B cell (primary cell): ENCODE measurements at regions not wholly inside any gene's neighbourhood (a gene's known extent, or its start where the extent isn't known, plus 50 kb on each side); places are given as distances from the start of the nearest gene placed in this dataset.

Experiments used
- ATAC-seq: fragments of 200-7000 bp; cut with Tn5 transposase; one replicate; pipeline ENCODE4 v1.10.0; 2021; ENCODE audit warnings: low read depth, mild to moderate bottlenecking, moderate number of reproducible peaks, moderate library complexity
- CTCF ChIA-PET: fragments of 350-600 bp; sonication (Branson Sonifier 250); formaldehyde crosslinking; loops from one replicate; lab custom pipeline; 2021; ENCODE audit warnings: antibody characterized with exemption, inconsistent platforms; lab: Charles Lee
- POLR2A ChIA-PET: fragments of 350-600 bp; sonication (Branson Sonifier 250); formaldehyde crosslinking; loops from one replicate; lab custom pipeline; 2021; ENCODE audit warnings: antibody characterized with exemption; lab: Charles Lee
- DNase-seq: peaks from one replicate; pipeline ENCODE4 v3.0.0; 2013
- H2AFZ ChIP-seq: 2 replicates; pipeline ENCODE4 v1.6.1; 2012; ENCODE audit warnings: mild to moderate bottlenecking, low read depth, low read length; ENCODE audit not compliant: insufficient read depth, poor library complexity, severe bottlenecking
- H3K27ac ChIP-seq, 2 donors: 1 replicate in 1 of 2; 2 replicates in 1 of 2; pipeline ENCODE4 v1.5.1; 2012 to 2013; ENCODE audit warnings: low read length in 2 of 2, mild to moderate bottlenecking in 2 of 2, moderate library complexity in 1 of 2
- H3K27me3 ChIP-seq, 4 experiments: fragments of 200-600 bp in 1 of 4; sonication (generic) in 1 of 4; replicated peaks in 1 of 4; 1 replicate in 2 of 4; 2 replicates in 2 of 4; pipeline versions ENCODE4 v1.6.1 to v1.7.0; 2013 to 2016; ENCODE audit warnings: low read length in 3 of 4, mild to moderate bottlenecking in 2 of 4, mixed read lengths in 1 of 4, moderate library complexity in 1 of 4; ENCODE audit not compliant: insufficient read depth in 4 of 4, control insufficient read depth in 3 of 4; ENCODE audit errors: control extremely low read depth in 1 of 4
- H3K36me3 ChIP-seq, 2 experiments: replicated peaks in 1 of 2; 1 replicate in 1 of 2; 2 replicates in 1 of 2; pipeline versions ENCODE4 v1.6.1 to v1.7.1; 2013; ENCODE audit warnings: low read length in 1 of 2; ENCODE audit not compliant: insufficient read depth in 2 of 2, control insufficient read depth in 1 of 2; ENCODE audit errors: control extremely low read depth in 1 of 2, extremely low read depth in 1 of 2
- H3K4me1 ChIP-seq, 2 donors: fragments of 200-600 bp in 1 of 2; sonication (generic) in 1 of 2; 1 replicate in 1 of 2; 2 replicates in 1 of 2; pipeline versions ENCODE4 v1.5.1 to v1.6.1; 2013 to 2017; ENCODE audit warnings: low read length in 2 of 2; ENCODE audit not compliant: control insufficient read depth in 2 of 2, insufficient read depth in 2 of 2
- H3K4me2 ChIP-seq: replicated peaks from 2 replicates; pipeline ENCODE3; 2012; ENCODE audit warnings: mild to moderate bottlenecking, low read depth, low read length; ENCODE audit not compliant: poor library complexity, severe bottlenecking
- H3K4me3 ChIP-seq, 5 experiments: fragments of 200-600 bp in 1 of 5; sonication (generic) in 1 of 5; 1 replicate in 3 of 5; 2 replicates in 2 of 5; pipeline versions ENCODE4 v1.5.1 to v1.7.0; 2011 to 2016; ENCODE audit warnings: low read length in 4 of 5, mild to moderate bottlenecking in 4 of 5, low read depth in 2 of 5, control low read depth in 1 of 5, moderate library complexity in 1 of 5; ENCODE audit not compliant: insufficient read depth in 1 of 5; ENCODE audit errors: control extremely low read depth in 1 of 5, extremely low read depth in 1 of 5
- H3K79me2 ChIP-seq: fragments of 200-600 bp; sonication (generic); one replicate; pipeline ENCODE4 v1.6.0; 2016; ENCODE audit warnings: low read length; ENCODE audit not compliant: control insufficient read depth, insufficient read depth
- H3K9ac ChIP-seq: fragments of 200-600 bp; sonication (generic); 2 replicates; pipeline ENCODE4 v1.6.1; 2017; ENCODE audit warnings: mild to moderate bottlenecking, low read length, moderate library complexity
- H3K9me3 ChIP-seq, 3 donors: one replicate each; pipeline versions ENCODE4 v1.6.1 to v1.7.1; 2013; ENCODE audit warnings: low read length in 2 of 3; ENCODE audit not compliant: control insufficient read depth in 2 of 3, insufficient read depth in 1 of 3; ENCODE audit errors: control extremely low read depth in 1 of 3
- H4K20me1 ChIP-seq: 2 replicates; pipeline ENCODE4 v1.6.0; 2012; ENCODE audit warnings: mild to moderate bottlenecking, low read length; ENCODE audit not compliant: insufficient read depth, control insufficient read depth, poor library complexity, severe bottlenecking
- H3K27ac Mint-ChIP-seq: one replicate; pipeline ENCODE4 v1.8.0; 2021; ENCODE audit warnings: mixed read lengths
- H3K27me3 Mint-ChIP-seq: one replicate; pipeline ENCODE4 v1.8.0; 2021; ENCODE audit warnings: mixed read lengths
- H3K4me1 Mint-ChIP-seq: one replicate; pipeline ENCODE4 v1.8.0; 2021; ENCODE audit warnings: mixed read lengths
- H3K4me3 Mint-ChIP-seq: one replicate; pipeline ENCODE4 v1.8.0; 2021; ENCODE audit warnings: mixed read lengths
- H3K9me3 Mint-ChIP-seq: one replicate; pipeline ENCODE4 v1.8.0; 2022; ENCODE audit warnings: mixed read lengths; ENCODE audit not compliant: insufficient read depth
- EZH2 ChIP-seq: IDR thresholded peaks from 2 replicates; pipeline ENCODE4 v1.6.1; 2012; ENCODE audit warnings: borderline replicate concordance, low read depth, mild to moderate bottlenecking, moderate library complexity, low read length; ENCODE audit not compliant: insufficient read depth, poor library complexity, severe bottlenecking
- WGBS: methylation state at CpG from one replicate; pipeline ENCODE4 v1.1.5; 2013; ENCODE audit warnings: missing lambda C conversion rate; ENCODE audit not compliant: insufficient coverage; 5-methylcytosine and 5-hydroxymethylcytosine counted together
- intact Hi-C: fragments of 100-400 bp; cut with micrococcal nuclease; formaldehyde crosslinking; loops from one replicate; pipeline ENCODE4 v1.10.0; 2022
- TF ChIP-seq, protein P1 (sequence below): fragments of 200-600 bp; IDR thresholded peaks from one replicate; pipeline ENCODE4 v1.8.0; 2022; ENCODE audit warnings: antibody characterized with exemption, mild to moderate bottlenecking

DNA sequence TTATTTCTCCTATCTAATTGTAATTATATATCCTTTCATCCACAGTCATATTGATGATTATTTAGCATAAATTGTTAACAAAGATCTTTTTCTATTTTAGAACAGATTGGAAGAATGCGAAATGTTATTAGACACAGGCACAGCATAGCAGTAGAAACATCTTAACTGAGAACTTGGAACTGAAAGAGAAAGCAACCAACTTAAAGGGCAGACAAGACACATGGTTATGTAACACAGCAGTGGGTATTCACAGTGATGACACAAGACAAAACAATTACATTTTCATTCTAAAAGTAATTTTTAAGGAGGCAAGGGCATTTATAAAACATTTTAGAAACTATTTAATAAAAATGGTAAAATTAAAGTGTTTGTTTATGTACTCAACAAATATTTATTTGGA lies 57.7 kb upstream of the MEF2C start:
- Histone ChIP-seq H3K4me1 (peaks cover 0 to 8% of the 10 kb centered on the region in 2 donors), H3K4me3 (no peak overlapping the region), H3K9me3 (no peaks in the 10 kb centered on the region), H3K27me3 (no peaks in the 10 kb centered on the region), H2AFZ (peak overlapping the region; percentile 41), H3K36me3 (no peaks in the 10 kb centered on the region), H3K79me2 (no peaks in the 10 kb centered on the region), H3K4me2 (peak overlapping the region; percentile 47), H3K9ac (no peak overlapping the region), H4K20me1 (no peaks in the 10 kb centered on the region), H3K27ac (no peak overlapping the region)
- no peak for TF ChIP-seq EZH2
- TF ChIP-seq, protein P1, sequence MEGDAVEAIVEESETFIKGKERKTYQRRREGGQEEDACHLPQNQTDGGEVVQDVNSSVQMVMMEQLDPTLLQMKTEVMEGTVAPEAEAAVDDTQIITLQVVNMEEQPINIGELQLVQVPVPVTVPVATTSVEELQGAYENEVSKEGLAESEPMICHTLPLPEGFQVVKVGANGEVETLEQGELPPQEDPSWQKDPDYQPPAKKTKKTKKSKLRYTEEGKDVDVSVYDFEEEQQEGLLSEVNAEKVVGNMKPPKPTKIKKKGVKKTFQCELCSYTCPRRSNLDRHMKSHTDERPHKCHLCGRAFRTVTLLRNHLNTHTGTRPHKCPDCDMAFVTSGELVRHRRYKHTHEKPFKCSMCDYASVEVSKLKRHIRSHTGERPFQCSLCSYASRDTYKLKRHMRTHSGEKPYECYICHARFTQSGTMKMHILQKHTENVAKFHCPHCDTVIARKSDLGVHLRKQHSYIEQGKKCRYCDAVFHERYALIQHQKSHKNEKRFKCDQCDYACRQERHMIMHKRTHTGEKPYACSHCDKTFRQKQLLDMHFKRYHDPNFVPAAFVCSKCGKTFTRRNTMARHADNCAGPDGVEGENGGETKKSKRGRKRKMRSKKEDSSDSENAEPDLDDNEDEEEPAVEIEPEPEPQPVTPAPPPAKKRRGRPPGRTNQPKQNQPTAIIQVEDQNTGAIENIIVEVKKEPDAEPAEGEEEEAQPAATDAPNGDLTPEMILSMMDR: no peak
- peak; percentile 62 for ATAC-seq
- Mint-ChIP-seq H3K4me1 (peaks cover 24% of the 10 kb centered on the region), H3K27me3 (no peaks in the 10 kb centered on the region), H3K9me3 (no peaks in the 10 kb centered on the region), H3K4me3 (no peak overlapping the region), H3K27ac (no peak overlapping the region)
- peak; percentile 21 for DNase-seq
- POLR2A ChIA-PET: no interaction called here
- CTCF ChIA-PET: interaction anchor here (0.7 kb wide), 1 partner anchor 11 kb away, joined by 3 read pairs; no protein-coding TSS in a partner anchor
- no CpG with 5 or more reads among the region's 1 CpG for WGBS
- intact Hi-C loops: no loop called here

DNA sequence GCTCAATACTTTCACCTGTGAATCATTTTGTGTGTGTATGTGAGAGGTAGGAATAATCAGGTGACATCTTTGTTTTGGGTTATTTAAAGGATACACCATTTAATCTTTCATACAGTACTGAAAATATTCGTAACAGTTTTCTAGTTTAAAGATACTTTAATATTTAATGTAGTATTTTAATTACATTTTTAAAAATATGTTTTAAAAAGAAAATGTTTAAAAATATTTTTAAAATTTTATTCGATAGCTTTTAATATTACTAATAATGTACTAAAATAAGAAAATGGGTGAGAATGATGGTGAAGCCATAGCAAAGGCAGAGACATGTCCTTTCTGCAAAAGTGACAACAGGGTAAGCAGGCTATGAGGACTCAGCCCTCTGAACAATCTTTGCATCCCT lies 56.3 kb upstream of the MEF2C start:
- Histone ChIP-seq H4K20me1 (no peaks in the 10 kb centered on the region), H3K79me2 (no peaks in the 10 kb centered on the region), H3K4me1 (peaks cover 0 to 8% of the 10 kb centered on the region in 2 donors), H3K27me3 (no peaks in the 10 kb centered on the region), H3K9me3 (no peaks in the 10 kb centered on the region), H3K4me3 (no peak overlapping the region), H3K9ac (no peak overlapping the region), H2AFZ (no peak overlapping the region), H3K4me2 (no peak overlapping the region), H3K36me3 (no peaks in the 10 kb centered on the region), H3K27ac (no peak overlapping the region)
- no peaks in the 10 kb centered on the region for H3K27me3 Mint-ChIP-seq
- no peaks in the 10 kb centered on the region for H3K9me3 Mint-ChIP-seq
- H3K4me1 Mint-ChIP-seq: peaks cover 22% of the 10 kb centered on the region
- TF ChIP-seq, protein P1: no peak
- TF ChIP-seq EZH2: no peak
- H3K27ac Mint-ChIP-seq: no peak overlapping the region
- WGBS: no CpG with 5 or more reads among the region's 2 CpGs
- DNase-seq (no peak), ATAC-seq (no peak)
- intact Hi-C loops: no loop called here
- CTCF ChIA-PET: no interaction called here
- H3K4me3 Mint-ChIP-seq: no peak overlapping the region
- POLR2A ChIA-PET: no interaction called here
